Esophagus muscularis mucosa (tissue), 4 donors: ENCODE measurements at regions not wholly inside any gene's neighbourhood (a gene's known extent, or its start where the extent isn't known, plus 50 kb on each side); places are given as distances from the start of the nearest gene placed in this dataset.

Experiments
- DNase-seq: peaks from one replicate; pipeline ENCODE4 v3.0.0-alpha.2; 2017; ENCODE audit errors: extremely low spot score
- H3K27ac ChIP-seq, 4 donors: fragments of 200-600 bp; sonication (generic); replicated peaks in 1 of 4; 1 replicate in 3 of 4; 2 replicates in 1 of 4; pipeline ENCODE4 v1.5.1; 2016 to 2019; ENCODE audit warnings: mild to moderate bottlenecking in 1 of 4
- H3K27me3 ChIP-seq, 4 donors: fragments of 200-600 bp; sonication (generic); one replicate each; pipeline versions ENCODE4 v1.5.1 to v1.6.0; 2016 to 2019
- H3K36me3 ChIP-seq, 4 donors: fragments of 200-600 bp; sonication (generic); one replicate each; pipeline ENCODE4 v1.5.1; 2016 to 2019
- H3K4me1 ChIP-seq, 4 donors: fragments of 200-600 bp; sonication (generic); one replicate each; pipeline ENCODE4 v1.5.1; 2016 to 2019
- H3K4me3 ChIP-seq, 4 donors: fragments of 200-600 bp; sonication (generic); 1 replicate in 2 of 4; 2 replicates in 2 of 4; pipeline ENCODE4 v1.5.1; 2016 to 2019; ENCODE audit warnings: mild to moderate bottlenecking in 4 of 4, moderate library complexity in 1 of 4
- H3K9me3 ChIP-seq, 4 donors: fragments of 200-600 bp; sonication (generic); 1 replicate in 3 of 4; 2 replicates in 1 of 4; pipeline ENCODE4 v1.5.1; 2016 to 2019
- EP300 ChIP-seq: sonication (generic); formaldehyde crosslinking; IDR thresholded peaks from one replicate; pipeline ENCODE4 v1.6.1; 2017; ENCODE audit warnings: antibody characterized with exemption
- POLR2A ChIP-seq: fragments of 450-650 bp; IDR thresholded peaks from one replicate; pipeline ENCODE4 v1.6.1; 2017; ENCODE audit warnings: antibody characterized with exemption, moderate library complexity, mild to moderate bottlenecking, low read depth
- POLR2AphosphoS5 ChIP-seq, 2 donors: sonication (generic); formaldehyde crosslinking; IDR thresholded peaks; one replicate each; pipeline ENCODE4 v1.6.1; 2017; ENCODE audit warnings: antibody characterized with exemption in 2 of 2
- WGBS: methylation state at CpG from one replicate; pipeline ENCODE4 v1.1.5; 2018; 5-methylcytosine and 5-hydroxymethylcytosine counted together
- intact Hi-C: fragments of 100-400 bp; cut with DNase I; formaldehyde crosslinking; loops from one replicate; pipeline ENCODE4 v1.15.1; 2023
- TF ChIP-seq, protein P1 (sequence below), 3 experiments: fragments of 200-600 bp in 2 of 3; fragments of 450-650 bp in 1 of 3; sonication (generic) in 2 of 3; IDR thresholded peaks; one replicate each; pipeline ENCODE4 v1.5.1; 2017 to 2019; ENCODE audit warnings: antibody characterized with exemption in 3 of 3, mild to moderate bottlenecking in 2 of 3, moderate library complexity in 1 of 3

DNA sequence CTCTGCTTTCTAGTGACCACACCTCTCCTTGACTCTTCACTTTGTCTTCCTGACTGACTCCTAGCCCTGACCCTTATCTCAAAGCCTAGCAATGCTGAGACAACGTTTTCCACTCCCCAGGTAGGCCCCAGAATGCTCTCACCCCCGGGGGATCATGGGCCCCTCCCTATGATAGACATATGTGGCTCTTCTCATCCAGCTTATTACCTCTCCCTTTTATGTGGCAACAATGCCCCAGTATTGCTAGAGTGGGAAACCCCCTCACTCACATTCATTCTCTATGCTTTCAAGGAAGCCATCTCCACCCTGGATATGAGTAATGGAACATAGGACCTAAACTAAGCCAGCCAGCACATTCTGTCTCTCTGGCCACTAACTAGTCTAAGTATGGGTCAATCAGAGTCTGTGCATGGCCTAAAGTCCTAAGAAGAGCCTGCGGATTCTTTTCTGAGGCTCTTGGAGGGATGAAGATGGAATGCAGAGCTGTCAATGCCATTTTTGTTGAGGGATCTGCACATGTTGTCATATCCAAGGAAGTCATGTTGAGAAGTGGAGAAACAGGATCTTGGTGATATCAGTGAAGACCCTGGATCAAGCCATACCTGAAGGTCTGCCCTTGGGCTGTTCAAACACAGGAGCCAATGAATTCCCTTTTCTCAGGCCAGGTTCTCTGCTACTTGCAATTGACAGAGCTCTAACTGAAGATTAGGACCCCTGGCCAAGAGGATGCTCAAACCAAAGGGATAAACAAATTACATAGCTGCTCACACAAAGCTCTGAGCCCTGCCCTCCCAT lies 79.8 kb upstream of the GRK3 start:
- Histone ChIP-seq H3K27ac (no peak overlapping the region), H3K36me3 (peaks cover 0 to 12% (median 3%) of the 10 kb centered on the region in 4 donors), H3K9me3 (no peaks in the 10 kb centered on the region), H3K27me3 (no peaks in the 10 kb centered on the region), H3K4me3 (no peak overlapping the region), H3K4me1 (peaks cover 18 to 40% (median 30%) of the 10 kb centered on the region in 4 donors)
- intact Hi-C loops = no loop called here
- no peak for TF ChIP-seq EP300
- TF ChIP-seq, protein P1, sequence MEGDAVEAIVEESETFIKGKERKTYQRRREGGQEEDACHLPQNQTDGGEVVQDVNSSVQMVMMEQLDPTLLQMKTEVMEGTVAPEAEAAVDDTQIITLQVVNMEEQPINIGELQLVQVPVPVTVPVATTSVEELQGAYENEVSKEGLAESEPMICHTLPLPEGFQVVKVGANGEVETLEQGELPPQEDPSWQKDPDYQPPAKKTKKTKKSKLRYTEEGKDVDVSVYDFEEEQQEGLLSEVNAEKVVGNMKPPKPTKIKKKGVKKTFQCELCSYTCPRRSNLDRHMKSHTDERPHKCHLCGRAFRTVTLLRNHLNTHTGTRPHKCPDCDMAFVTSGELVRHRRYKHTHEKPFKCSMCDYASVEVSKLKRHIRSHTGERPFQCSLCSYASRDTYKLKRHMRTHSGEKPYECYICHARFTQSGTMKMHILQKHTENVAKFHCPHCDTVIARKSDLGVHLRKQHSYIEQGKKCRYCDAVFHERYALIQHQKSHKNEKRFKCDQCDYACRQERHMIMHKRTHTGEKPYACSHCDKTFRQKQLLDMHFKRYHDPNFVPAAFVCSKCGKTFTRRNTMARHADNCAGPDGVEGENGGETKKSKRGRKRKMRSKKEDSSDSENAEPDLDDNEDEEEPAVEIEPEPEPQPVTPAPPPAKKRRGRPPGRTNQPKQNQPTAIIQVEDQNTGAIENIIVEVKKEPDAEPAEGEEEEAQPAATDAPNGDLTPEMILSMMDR (IDR thresholded peaks at IDR 0.05) = no peak
- TF ChIP-seq POLR2A = no peak
- TF ChIP-seq POLR2AphosphoS5 (IDR thresholded peaks at IDR 0.05) = no peak
- WGBS = 78% methylated on average over 3 of the region's 3 CpGs
- DNase-seq = no peak

DNA sequence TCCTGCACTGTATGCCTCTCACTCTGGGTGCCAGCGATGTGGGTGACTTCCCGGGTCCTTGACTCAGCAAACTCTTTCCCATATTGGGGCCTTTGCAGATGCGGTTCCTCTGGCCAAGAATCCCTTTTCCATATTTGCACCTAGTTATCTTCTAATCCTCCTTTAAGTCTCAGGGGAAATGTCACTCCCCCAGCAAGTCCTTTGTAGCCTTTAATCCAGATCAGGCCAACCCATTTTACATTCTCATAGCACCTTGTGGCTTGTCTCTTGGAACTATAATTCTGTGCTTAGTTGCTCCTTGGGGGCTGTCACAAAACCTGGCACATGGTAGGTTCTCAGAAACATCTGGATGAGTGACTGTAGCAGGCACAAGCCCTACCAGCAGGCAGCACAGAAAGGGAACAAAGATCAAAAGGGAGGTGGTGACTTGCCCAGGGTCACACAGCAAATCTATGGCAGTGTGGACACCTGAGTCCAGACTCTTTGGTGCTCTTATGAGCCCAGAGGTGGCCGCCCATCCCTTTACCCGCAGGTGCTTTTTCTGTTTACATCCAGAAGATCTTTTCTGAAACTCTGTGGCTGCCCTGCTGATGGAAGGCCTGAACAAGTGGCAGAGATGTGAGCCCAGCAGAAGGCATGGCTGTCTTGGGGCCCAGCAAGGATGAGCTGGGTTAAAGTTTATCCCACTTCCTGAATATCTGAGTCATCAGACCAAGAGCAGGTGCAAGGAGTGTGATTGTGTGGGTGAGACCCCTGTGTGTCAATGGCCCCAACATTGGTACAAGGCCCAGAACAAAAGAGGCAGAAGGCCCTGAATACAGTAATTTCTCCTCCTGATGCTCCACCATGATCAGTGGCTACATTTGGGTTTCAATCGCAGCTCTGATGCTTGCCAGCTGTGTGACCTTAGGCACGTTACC lies 78.6 kb upstream of the GRK3 start:
- no peak for DNase-seq
- intact Hi-C loops = no loop called here
- H3K4me1 ChIP-seq = peaks cover 18 to 40% (median 30%) of the 10 kb centered on the region in 4 donors
- no peaks in the 10 kb centered on the region for H3K27me3 ChIP-seq
- TF ChIP-seq, protein P1 (IDR thresholded peaks at IDR 0.05) = no peak
- TF ChIP-seq POLR2AphosphoS5 (IDR thresholded peaks at IDR 0.05) (no peak), POLR2A (no peak), EP300 (no peak)
- no peaks in the 10 kb centered on the region for H3K9me3 ChIP-seq
- H3K27ac ChIP-seq = no peak overlapping the region
- no peak overlapping the region for H3K4me3 ChIP-seq
- H3K36me3 ChIP-seq = peaks cover 0 to 12% (median 3%) of the 10 kb centered on the region in 4 donors
- 85% methylated on average over 7 of the region's 7 CpGs for WGBS

DNA sequence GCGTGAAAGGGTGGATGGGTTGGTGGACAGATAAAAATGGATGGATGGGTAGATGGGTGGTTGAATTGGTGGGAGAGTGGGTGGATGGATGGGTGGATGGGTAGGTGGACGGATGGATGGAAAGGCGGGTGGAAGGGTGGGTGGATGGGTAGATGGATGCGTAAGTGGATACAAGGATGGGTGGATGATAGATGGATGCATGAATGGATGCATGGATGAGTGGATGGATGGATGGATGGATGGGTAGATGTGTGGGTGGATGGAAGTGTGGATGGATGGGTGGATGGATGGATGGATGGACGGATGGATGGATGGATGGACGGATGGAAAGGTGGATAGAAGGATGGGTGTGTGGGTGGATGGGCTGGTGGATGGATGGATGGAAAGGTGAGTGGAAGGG lies 77.0 kb upstream of the GRK3 start:
- peaks cover 0 to 12% (median 3%) of the 10 kb centered on the region in 4 donors for H3K36me3 ChIP-seq
- peaks cover 17 to 38% (median 28%) of the 10 kb centered on the region in 4 donors for H3K4me1 ChIP-seq
- no peak overlapping the region for H3K27ac ChIP-seq
- DNase-seq = no peak
- intact Hi-C loops = no loop called here
- no peaks in the 10 kb centered on the region for H3K27me3 ChIP-seq
- H3K4me3 ChIP-seq = no peak overlapping the region
- WGBS = 94% methylated on average over 6 of the region's 6 CpGs
- no peaks in the 10 kb centered on the region for H3K9me3 ChIP-seq
- no peak for TF ChIP-seq EP300
- TF ChIP-seq, protein P1 (IDR thresholded peaks at IDR 0.05) = no peak
- no peak for TF ChIP-seq POLR2AphosphoS5 (IDR thresholded peaks at IDR 0.05)
- TF ChIP-seq POLR2A = no peak

DNA sequence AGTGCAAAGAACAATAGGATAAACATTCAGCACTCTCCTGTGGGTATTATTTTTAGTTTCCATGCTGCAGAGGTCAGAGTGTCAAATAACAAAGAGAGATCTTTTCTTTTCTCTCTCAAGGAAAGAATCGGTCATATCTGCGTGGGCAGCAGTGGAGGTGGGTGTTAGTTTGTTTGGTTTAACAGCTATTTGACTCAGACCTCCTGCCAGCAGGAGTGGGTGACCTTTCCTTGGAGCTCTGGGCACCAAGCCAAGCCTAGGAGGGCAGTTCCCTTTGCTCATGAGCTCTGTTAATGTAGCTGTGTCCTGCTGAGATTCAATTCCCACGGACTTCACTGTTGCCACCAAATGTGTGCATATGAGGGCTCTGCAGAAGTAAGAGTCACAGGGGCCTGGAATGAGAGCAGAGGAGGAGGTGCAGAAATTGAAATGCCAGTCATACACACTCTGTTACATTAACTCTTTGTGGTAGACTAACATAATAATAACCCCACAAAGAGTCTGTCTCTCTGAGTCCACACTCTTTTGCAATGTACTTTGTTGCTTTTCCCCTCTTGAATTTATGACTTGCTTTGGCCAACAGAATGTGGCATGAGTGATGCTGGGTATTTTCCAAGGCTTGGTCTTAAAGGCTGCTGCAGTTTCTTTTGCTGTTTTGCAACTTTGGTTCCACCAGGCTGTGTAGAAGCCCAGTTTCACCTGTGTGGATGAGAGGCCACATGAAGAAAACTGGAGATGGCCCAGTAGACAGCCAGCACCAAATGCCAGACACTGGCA lies 76.0 kb upstream of the GRK3 start:
- H3K27ac ChIP-seq = no peak overlapping the region
- peaks cover 9 to 28% (median 18%) of the 10 kb centered on the region in 4 donors for H3K4me1 ChIP-seq
- no peak overlapping the region for H3K4me3 ChIP-seq
- 23% methylated on average over 3 of the region's 3 CpGs for WGBS
- intact Hi-C loops = no loop called here
- no peaks in the 10 kb centered on the region for H3K27me3 ChIP-seq
- TF ChIP-seq POLR2A (no peak), POLR2AphosphoS5 (IDR thresholded peaks at IDR 0.05) (no peak), EP300 (no peak)
- TF ChIP-seq, protein P1 (IDR thresholded peaks at IDR 0.05) = no peak
- no peaks in the 10 kb centered on the region for H3K9me3 ChIP-seq
- peaks cover 0 to 12% (median 3%) of the 10 kb centered on the region in 4 donors for H3K36me3 ChIP-seq
- DNase-seq = no peak
